CD14-positive monocyte (primary cell): ENCODE measurements at regions not wholly inside any gene's neighbourhood (a gene's known extent, or its start where the extent isn't known, plus 50 kb on each side); places are given as distances from the start of the nearest gene placed in this dataset.

ENCODE experiments used
- DNase-seq, 3 donors: peaks; one replicate each; pipeline ENCODE4 v3.0.0-alpha.2; 2011 to 2022
- H2AFZ ChIP-seq: 2 replicates; pipeline ENCODE4 v1.6.0; 2012; ENCODE audit warnings: mild to moderate bottlenecking, low read depth, low read length, inconsistent platforms; ENCODE audit not compliant: insufficient read depth, poor library complexity, severe bottlenecking
- H3K27ac ChIP-seq, 2 donors: 1 replicate in 1 of 2; 2 replicates in 1 of 2; pipeline ENCODE4 v1.5.1; 2012 to 2013; ENCODE audit warnings: low read length in 2 of 2, control low read depth in 1 of 2, inconsistent platforms in 1 of 2, low read depth in 1 of 2, mild to moderate bottlenecking in 1 of 2
- H3K27me3 ChIP-seq, 2 donors: one replicate each; pipeline versions ENCODE4 v1.6.0 to v1.6.1; 2011 to 2013; ENCODE audit warnings: low read length in 2 of 2; ENCODE audit not compliant: control insufficient read depth in 2 of 2, insufficient read depth in 2 of 2
- H3K36me3 ChIP-seq, 2 donors: replicated peaks in 1 of 2; 1 replicate in 1 of 2; 2 replicates in 1 of 2; pipeline versions ENCODE4 v1.5.1 to v1.6.1; 2012 to 2013; ENCODE audit warnings: low read length in 2 of 2, control low read depth in 1 of 2, inconsistent platforms in 1 of 2, mild to moderate bottlenecking in 1 of 2; ENCODE audit not compliant: insufficient read depth in 2 of 2, control insufficient read depth in 1 of 2
- H3K4me1 ChIP-seq, 2 donors: 1 replicate in 1 of 2; 2 replicates in 1 of 2; pipeline versions ENCODE4 v1.5.1 to v1.6.1; 2012 to 2013; ENCODE audit warnings: low read length in 2 of 2, control low read depth in 1 of 2, inconsistent platforms in 1 of 2, mild to moderate bottlenecking in 1 of 2, moderate library complexity in 1 of 2; ENCODE audit not compliant: insufficient read depth in 2 of 2, control insufficient read depth in 1 of 2
- H3K4me2 ChIP-seq: replicated peaks from 2 replicates; pipeline ENCODE3; 2012; ENCODE audit warnings: low read length, moderate library complexity, mild to moderate bottlenecking; ENCODE audit not compliant: poor library complexity, severe bottlenecking; ENCODE audit errors: extremely low read depth
- H3K4me3 ChIP-seq, 3 experiments: fragments of 200-600 bp in 1 of 3; sonication (generic) in 1 of 3; replicated peaks in 1 of 3; 1 replicate in 2 of 3; 2 replicates in 1 of 3; pipeline ENCODE4 v1.5.1; 2011 to 2013; ENCODE audit warnings: low read length in 3 of 3, mild to moderate bottlenecking in 3 of 3, control low read depth in 2 of 3, low read depth in 2 of 3, inconsistent platforms in 1 of 3, moderate library complexity in 1 of 3
- H3K79me2 ChIP-seq: 2 replicates; pipeline ENCODE4 v1.6.0; 2012; ENCODE audit warnings: mild to moderate bottlenecking, control low read depth, inconsistent platforms, low read length, moderate library complexity; ENCODE audit not compliant: insufficient read depth
- H3K9ac ChIP-seq: 2 replicates; pipeline ENCODE4 v1.6.0; 2017; ENCODE audit warnings: low read length, mild to moderate bottlenecking; ENCODE audit not compliant: insufficient read depth, poor library complexity, severe bottlenecking
- H3K9me3 ChIP-seq, 2 donors: replicated peaks in 1 of 2; 1 replicate in 1 of 2; 2 replicates in 1 of 2; pipeline versions ENCODE4 v1.5.1 to v1.6.1; 2012 to 2013; ENCODE audit warnings: low read length in 2 of 2, control low read depth in 1 of 2; ENCODE audit not compliant: control insufficient read depth in 1 of 2, insufficient read depth in 1 of 2
- H4K20me1 ChIP-seq: 2 replicates; pipeline ENCODE4 v1.6.0; 2012; ENCODE audit warnings: mild to moderate bottlenecking, low read length, control low read depth, moderate library complexity; ENCODE audit not compliant: insufficient read depth
- H3K27ac Mint-ChIP-seq, 7 donors: one replicate each; pipeline ENCODE4 v1.8.0; 2020; ENCODE audit warnings: mild to moderate bottlenecking in 7 of 7, mixed read lengths in 7 of 7, moderate library complexity in 6 of 7, inconsistent platforms in 2 of 7
- H3K27me3 Mint-ChIP-seq, 3 donors: one replicate each; pipeline ENCODE4 v1.8.0; 2021 to 2022; ENCODE audit warnings: low read depth in 3 of 3, mild to moderate bottlenecking in 3 of 3, mixed read lengths in 3 of 3, moderate library complexity in 3 of 3, inconsistent platforms in 1 of 3
- H3K36me3 Mint-ChIP-seq, 2 donors: one replicate each; pipeline ENCODE4 v1.8.0; 2020; ENCODE audit warnings: mixed read lengths in 2 of 2, inconsistent platforms in 1 of 2, mild to moderate bottlenecking in 1 of 2
- H3K4me1 Mint-ChIP-seq: one replicate; pipeline ENCODE4 v1.8.0; 2020; ENCODE audit warnings: mild to moderate bottlenecking, mixed read lengths
- H3K4me3 Mint-ChIP-seq, 2 donors: one replicate each; pipeline ENCODE4 v1.8.0; 2020; ENCODE audit warnings: mild to moderate bottlenecking in 2 of 2, mixed read lengths in 2 of 2, moderate library complexity in 1 of 2
- H3K9me3 Mint-ChIP-seq, 7 donors: one replicate each; pipeline ENCODE4 v1.8.0; 2020 to 2022; ENCODE audit warnings: mixed read lengths in 7 of 7, mild to moderate bottlenecking in 6 of 7, moderate library complexity in 6 of 7, inconsistent platforms in 2 of 7
- intact Hi-C, 2 donors: fragments of 100-400 bp; cut with micrococcal nuclease; formaldehyde crosslinking; loops; one replicate each; pipeline versions ENCODE4 v1.15.0 to v1.15.1; 2023
- TF ChIP-seq, protein P1 (sequence below): fragments of 200-600 bp; IDR thresholded peaks from one replicate; pipeline ENCODE4 v1.8.0; 2022; ENCODE audit warnings: antibody characterized with exemption, mild to moderate bottlenecking

DNA sequence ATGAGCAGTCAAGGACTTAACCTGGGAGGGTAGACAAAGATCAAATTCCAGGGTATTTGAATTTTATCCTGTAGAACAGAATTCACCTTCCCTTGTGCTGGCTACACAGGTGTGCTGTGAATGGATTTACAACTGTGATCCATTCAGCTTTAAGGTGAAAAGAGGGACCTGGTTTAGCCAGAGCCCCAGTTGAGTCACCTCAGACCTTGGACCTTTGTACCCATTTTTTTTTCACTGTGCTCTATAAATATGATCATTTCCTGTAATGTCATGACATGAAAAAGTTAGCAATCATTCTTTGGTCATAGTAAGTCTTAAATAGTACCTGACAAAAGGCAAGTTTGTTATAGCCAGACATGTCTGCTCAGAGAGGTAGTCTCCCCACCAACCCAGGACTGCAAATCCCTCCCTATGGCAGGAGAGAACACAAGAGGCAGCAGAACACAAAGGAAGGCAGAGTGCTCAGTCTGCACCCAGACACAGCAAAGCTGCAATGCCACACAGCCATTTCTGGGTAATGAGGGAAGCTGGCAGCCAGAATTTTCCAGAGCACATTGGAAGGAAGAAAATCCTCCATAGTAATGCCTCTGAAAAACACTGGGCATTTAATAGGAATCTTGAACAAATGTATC lies 77.9 kb downstream of the CXXC4 start:
- TF ChIP-seq, protein P1, sequence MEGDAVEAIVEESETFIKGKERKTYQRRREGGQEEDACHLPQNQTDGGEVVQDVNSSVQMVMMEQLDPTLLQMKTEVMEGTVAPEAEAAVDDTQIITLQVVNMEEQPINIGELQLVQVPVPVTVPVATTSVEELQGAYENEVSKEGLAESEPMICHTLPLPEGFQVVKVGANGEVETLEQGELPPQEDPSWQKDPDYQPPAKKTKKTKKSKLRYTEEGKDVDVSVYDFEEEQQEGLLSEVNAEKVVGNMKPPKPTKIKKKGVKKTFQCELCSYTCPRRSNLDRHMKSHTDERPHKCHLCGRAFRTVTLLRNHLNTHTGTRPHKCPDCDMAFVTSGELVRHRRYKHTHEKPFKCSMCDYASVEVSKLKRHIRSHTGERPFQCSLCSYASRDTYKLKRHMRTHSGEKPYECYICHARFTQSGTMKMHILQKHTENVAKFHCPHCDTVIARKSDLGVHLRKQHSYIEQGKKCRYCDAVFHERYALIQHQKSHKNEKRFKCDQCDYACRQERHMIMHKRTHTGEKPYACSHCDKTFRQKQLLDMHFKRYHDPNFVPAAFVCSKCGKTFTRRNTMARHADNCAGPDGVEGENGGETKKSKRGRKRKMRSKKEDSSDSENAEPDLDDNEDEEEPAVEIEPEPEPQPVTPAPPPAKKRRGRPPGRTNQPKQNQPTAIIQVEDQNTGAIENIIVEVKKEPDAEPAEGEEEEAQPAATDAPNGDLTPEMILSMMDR: no peak
- no peak for DNase-seq
- H3K79me2 ChIP-seq: no peaks in the 10 kb centered on the region
- Mint-ChIP-seq H3K27me3 (no peaks in the 10 kb centered on the region), H3K9me3 (peaks cover 0 to 4% (median 0%) of the 10 kb centered on the region in 7 donors), H3K4me1 (no peaks in the 10 kb centered on the region), H3K27ac (no peak overlapping the region), H3K36me3 (no peaks in the 10 kb centered on the region), H3K4me3 (no peak overlapping the region)
- H3K9ac ChIP-seq: no peak overlapping the region
- intact Hi-C loops: no loop called here
- H3K27me3 ChIP-seq: no peaks in the 10 kb centered on the region
- H3K9me3 ChIP-seq: no peaks in the 10 kb centered on the region
- H3K36me3 ChIP-seq: no peaks in the 10 kb centered on the region
- H2AFZ ChIP-seq: no peak overlapping the region
- H3K4me3 ChIP-seq: no peak overlapping the region
- no peak overlapping the region for H3K27ac ChIP-seq
- no peaks in the 10 kb centered on the region for H3K4me1 ChIP-seq
- H3K4me2 ChIP-seq: no peak overlapping the region
- H4K20me1 ChIP-seq: no peaks in the 10 kb centered on the region

DNA sequence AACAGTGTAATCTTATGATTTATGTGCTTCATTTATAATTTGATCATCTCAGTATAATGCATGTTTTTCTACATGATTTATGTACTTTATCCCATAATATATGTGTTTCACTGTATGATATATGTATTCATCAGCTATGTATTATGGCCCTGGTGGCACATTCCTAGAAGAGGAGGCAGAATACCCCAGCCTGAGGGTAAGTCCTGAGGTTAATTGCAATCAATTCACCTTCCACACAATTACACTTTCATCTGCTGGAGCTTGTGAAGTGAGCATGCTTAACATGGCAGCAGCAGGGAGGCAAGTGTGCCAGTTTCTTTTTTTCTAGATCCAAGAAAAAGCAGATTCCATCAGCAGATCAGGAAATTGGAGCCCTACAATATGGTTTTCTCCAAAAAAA lies 81.2 kb downstream of the CXXC4 start:
- TF ChIP-seq, protein P1: no peak
- intact Hi-C loops: no loop called here

More for the DNA sequence above, 81.2 kb downstream of the CXXC4 start:
- Mint-ChIP-seq H3K27ac (no peak overlapping the region), H3K4me3 (no peak overlapping the region), H3K27me3 (no peaks in the 10 kb centered on the region), H3K36me3 (no peaks in the 10 kb centered on the region), H3K9me3 (peaks cover 0 to 4% (median 0%) of the 10 kb centered on the region in 7 donors), H3K4me1 (no peaks in the 10 kb centered on the region)
- H2AFZ ChIP-seq: no peak overlapping the region
- H3K9me3 ChIP-seq: no peaks in the 10 kb centered on the region
- H3K79me2 ChIP-seq: no peaks in the 10 kb centered on the region
- H3K27me3 ChIP-seq: no peaks in the 10 kb centered on the region
- H3K4me2 ChIP-seq: no peak overlapping the region
- H3K9ac ChIP-seq: no peak overlapping the region
- no peak overlapping the region for H3K27ac ChIP-seq
- no peak overlapping the region for H3K4me3 ChIP-seq
- no peak for DNase-seq
- no peaks in the 10 kb centered on the region for H3K36me3 ChIP-seq
- no peaks in the 10 kb centered on the region for H4K20me1 ChIP-seq
- no peaks in the 10 kb centered on the region for H3K4me1 ChIP-seq
